Keratinocyte (primary cell): ENCODE measurements at regions not wholly inside any gene's neighbourhood (a gene's known extent, or its start where the extent isn't known, plus 50 kb on each side); places are given as distances from the start of the nearest gene placed in this dataset.

Source experiments
- DNase-seq: peaks from one replicate; pipeline ENCODE4 v3.0.0-alpha.2; 2011; ENCODE audit warnings: low read depth, missing footprints, low spot score
- FAIRE-seq: peaks from 2 replicates; lab custom pipeline; 2011; peaks lifted over from hg19 to GRCh38; lab: Jason Lieb, UNC
- H2AFZ ChIP-seq: 2 replicates; pipeline ENCODE4 v1.6.0; 2012; ENCODE audit warnings: low read length, control low read depth, inconsistent platforms; ENCODE audit not compliant: control insufficient read depth
- H3K27ac ChIP-seq: 2 replicates; pipeline ENCODE4 v1.5.1; 2011; ENCODE audit warnings: low read length; ENCODE audit not compliant: control insufficient read depth, insufficient read depth
- H3K27me3 ChIP-seq: 3 replicates; pipeline ENCODE4 v1.6.0; 2011; ENCODE audit warnings: low read length; ENCODE audit not compliant: control insufficient read depth, insufficient read depth; ENCODE audit errors: extremely low read depth
- H3K36me3 ChIP-seq, 2 experiments: 2 replicates in 1 of 2; 3 replicates in 1 of 2; pipeline ENCODE4 v1.5.1; 2011; ENCODE audit warnings: low read length in 2 of 2, mild to moderate bottlenecking in 1 of 2; ENCODE audit not compliant: control insufficient read depth in 2 of 2, insufficient read depth in 2 of 2; ENCODE audit errors: extremely low read depth in 1 of 2
- H3K4me1 ChIP-seq: 3 replicates; pipeline ENCODE4 v1.5.1; 2011; ENCODE audit warnings: low read length; ENCODE audit not compliant: control insufficient read depth, insufficient read depth; ENCODE audit errors: extremely low read depth
- H3K4me2 ChIP-seq: 3 replicates; pipeline ENCODE4 v1.6.0; 2011; ENCODE audit warnings: low read depth, low read length; ENCODE audit not compliant: control insufficient read depth, insufficient read depth; ENCODE audit errors: extremely low read depth
- H3K4me3 ChIP-seq, 3 experiments: fragments of 200-600 bp in 1 of 3; sonication (generic) in 1 of 3; 2 replicates in 2 of 3; 3 replicates in 1 of 3; pipeline ENCODE4 v1.5.1; 2011 to 2016; ENCODE audit warnings: low read length in 3 of 3, mild to moderate bottlenecking in 3 of 3, control low read depth in 2 of 3, inconsistent platforms in 1 of 3, low read depth in 1 of 3, mixed read lengths in 1 of 3, mixed run types in 1 of 3, moderate library complexity in 1 of 3; ENCODE audit not compliant: control insufficient read depth in 2 of 3, insufficient read depth in 2 of 3; ENCODE audit errors: extremely low read depth in 1 of 3
- H3K79me2 ChIP-seq: 2 replicates; pipeline ENCODE4 v1.6.0; 2012; ENCODE audit warnings: low read length; ENCODE audit not compliant: control insufficient read depth, insufficient read depth
- H3K9ac ChIP-seq: 3 replicates; pipeline ENCODE4 v1.6.0; 2011; ENCODE audit warnings: low read length; ENCODE audit not compliant: control insufficient read depth, insufficient read depth; ENCODE audit errors: extremely low read depth
- H3K9me1 ChIP-seq: 3 replicates; pipeline ENCODE4 v1.6.0; 2011; ENCODE audit warnings: low read length; ENCODE audit not compliant: control insufficient read depth, insufficient read depth; ENCODE audit errors: extremely low read depth
- H3K9me3 ChIP-seq: 2 replicates; pipeline ENCODE4 v1.5.1; 2012; ENCODE audit warnings: low read depth, low read length; ENCODE audit not compliant: control insufficient read depth
- H4K20me1 ChIP-seq: 3 replicates; pipeline ENCODE4 v1.6.0; 2011; ENCODE audit warnings: low read length; ENCODE audit not compliant: control insufficient read depth, insufficient read depth; ENCODE audit errors: extremely low read depth
- EZH2 ChIP-seq: IDR thresholded peaks from one replicate; pipeline ENCODE4 v1.6.1; 2012; ENCODE audit warnings: inconsistent platforms, mild to moderate bottlenecking, low read length, moderate library complexity
- dilution Hi-C: fragments of 300-500 bp; cut with MboI; formaldehyde crosslinking; loops from one replicate; pipeline ENCODE4 v1.7.0; 2020; ENCODE audit warnings: low sequenced_read_pairs; ENCODE audit not compliant: extremely low pct_ligation_motif_present
- TF ChIP-seq, protein P1 (sequence below), 3 experiments: IDR thresholded peaks in 1 of 3; conservative IDR thresholded peaks in 1 of 3; optimal IDR thresholded peaks in 1 of 3; 2 replicates in 2 of 3; 3 replicates in 1 of 3; pipeline versions ENCODE3 to v1.5.1; 2011; ENCODE audit warnings: low read length in 3 of 3, mild to moderate bottlenecking in 3 of 3, moderate library complexity in 2 of 3, control low read depth in 1 of 3, inconsistent platforms in 1 of 3; ENCODE audit not compliant: insufficient read depth in 2 of 3; ENCODE audit errors: extremely low read depth in 1 of 3

DNA sequence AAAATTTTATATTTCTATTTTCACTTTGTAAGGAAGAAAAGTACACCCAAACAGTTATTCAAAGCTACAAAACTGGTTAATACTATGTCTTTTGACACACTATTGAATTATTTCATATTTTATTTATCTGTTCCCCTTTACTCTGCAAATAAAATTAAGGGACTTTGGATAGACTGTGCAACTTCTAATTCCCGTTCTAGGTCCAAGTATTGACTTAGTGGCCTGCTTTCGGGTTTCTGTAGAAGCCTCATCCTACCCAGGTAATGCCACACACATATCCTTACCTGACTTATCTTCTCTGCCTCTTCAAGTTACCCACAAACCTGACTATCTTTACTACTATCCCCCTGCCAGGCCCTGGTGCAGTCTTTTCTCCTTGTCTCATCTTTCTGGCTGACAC, 156.3 kb upstream of the TMTC2 start:
- Histone ChIP-seq H3K27me3 (no peaks in the 10 kb centered on the region), H4K20me1 (no peaks in the 10 kb centered on the region), H3K79me2 (no peaks in the 10 kb centered on the region), H3K9me1 (no peaks in the 10 kb centered on the region), H3K4me2 (no peak overlapping the region), H3K27ac (no peak overlapping the region), H3K9ac (no peak overlapping the region), H3K36me3 (no peaks in the 10 kb centered on the region), H3K4me3 (no peak overlapping the region), H3K4me1 (no peaks in the 10 kb centered on the region), H2AFZ (no peak overlapping the region), H3K9me3 (no peaks in the 10 kb centered on the region)
- DNase-seq, result no peak
- dilution Hi-C loops, result no loop called here
- FAIRE-seq, result no peak
- TF ChIP-seq, protein P1, sequence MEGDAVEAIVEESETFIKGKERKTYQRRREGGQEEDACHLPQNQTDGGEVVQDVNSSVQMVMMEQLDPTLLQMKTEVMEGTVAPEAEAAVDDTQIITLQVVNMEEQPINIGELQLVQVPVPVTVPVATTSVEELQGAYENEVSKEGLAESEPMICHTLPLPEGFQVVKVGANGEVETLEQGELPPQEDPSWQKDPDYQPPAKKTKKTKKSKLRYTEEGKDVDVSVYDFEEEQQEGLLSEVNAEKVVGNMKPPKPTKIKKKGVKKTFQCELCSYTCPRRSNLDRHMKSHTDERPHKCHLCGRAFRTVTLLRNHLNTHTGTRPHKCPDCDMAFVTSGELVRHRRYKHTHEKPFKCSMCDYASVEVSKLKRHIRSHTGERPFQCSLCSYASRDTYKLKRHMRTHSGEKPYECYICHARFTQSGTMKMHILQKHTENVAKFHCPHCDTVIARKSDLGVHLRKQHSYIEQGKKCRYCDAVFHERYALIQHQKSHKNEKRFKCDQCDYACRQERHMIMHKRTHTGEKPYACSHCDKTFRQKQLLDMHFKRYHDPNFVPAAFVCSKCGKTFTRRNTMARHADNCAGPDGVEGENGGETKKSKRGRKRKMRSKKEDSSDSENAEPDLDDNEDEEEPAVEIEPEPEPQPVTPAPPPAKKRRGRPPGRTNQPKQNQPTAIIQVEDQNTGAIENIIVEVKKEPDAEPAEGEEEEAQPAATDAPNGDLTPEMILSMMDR (optimal IDR thresholded peaks at IDR 0.05 in 1 of 3, IDR thresholded peaks at IDR 0.05 in 1 of 3, conservative IDR thresholded peaks at IDR 0.05 in 1 of 3; ENCODE audit: extremely low read depth in 1 of 3, insufficient read depth in 2 of 3, low read length in 3 of 3), result no peak
- no peak for TF ChIP-seq EZH2

DNA sequence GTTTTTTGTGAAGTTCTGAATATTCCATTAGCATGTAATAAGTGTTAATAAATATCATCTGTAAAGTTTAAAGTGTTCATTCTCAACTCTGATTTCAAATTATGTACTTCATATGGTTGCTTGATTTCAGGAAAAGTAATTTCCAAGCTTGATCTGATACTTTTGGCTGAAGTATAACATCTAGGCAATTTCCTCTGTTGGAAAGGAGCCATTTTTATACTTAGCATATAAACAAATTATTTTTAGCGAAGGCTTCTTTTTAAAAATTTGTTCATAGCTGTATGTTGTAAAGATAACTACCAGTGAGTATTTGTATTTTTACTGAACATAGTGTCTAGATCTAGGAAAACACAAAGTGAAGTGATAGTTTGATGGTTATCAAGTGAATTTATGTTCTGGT, 153.4 kb upstream of the TMTC2 start:
- TF ChIP-seq, protein P1 (optimal IDR thresholded peaks at IDR 0.05 in 1 of 3, IDR thresholded peaks at IDR 0.05 in 1 of 3, conservative IDR thresholded peaks at IDR 0.05 in 1 of 3; ENCODE audit: extremely low read depth in 1 of 3, insufficient read depth in 2 of 3, low read length in 3 of 3), result no peak
- TF ChIP-seq EZH2, result no peak
- dilution Hi-C loops, result no loop called here
- no peak for FAIRE-seq

More for the DNA sequence above, 153.4 kb upstream of the TMTC2 start:
- no peak overlapping the region for H3K4me2 ChIP-seq
- H3K79me2 ChIP-seq, result no peaks in the 10 kb centered on the region
- no peaks in the 10 kb centered on the region for H3K9me1 ChIP-seq
- no peaks in the 10 kb centered on the region for H4K20me1 ChIP-seq
- H2AFZ ChIP-seq, result no peak overlapping the region
- no peak overlapping the region for H3K27ac ChIP-seq
- H3K4me1 ChIP-seq, result no peaks in the 10 kb centered on the region
- H3K9me3 ChIP-seq, result no peaks in the 10 kb centered on the region
- no peak overlapping the region for H3K9ac ChIP-seq
- DNase-seq, result no peak
- H3K36me3 ChIP-seq, result no peaks in the 10 kb centered on the region
- no peaks in the 10 kb centered on the region for H3K27me3 ChIP-seq
- no peak overlapping the region for H3K4me3 ChIP-seq
